Activated naive CD4-positive, alpha-beta T cell treated with anti-CD3 and anti-CD28 coated beads for 36 hours (primary cell): ENCODE measurements at regions not wholly inside any gene's neighbourhood (a gene's known extent, or its start where the extent isn't known, plus 50 kb on each side); places are given as distances from the start of the nearest gene placed in this dataset.
"Not testable (repeated sequence)": the region's sequence is repeated elsewhere in the genome, so short reads cannot be mapped to it uniquely, and the experiment has no call there.

Experiments used
- CTCF ChIA-PET: fragments of 350-600 bp; sonication (Branson Sonifier 250); formaldehyde crosslinking; loops from one replicate; lab custom pipeline; 2021; ENCODE audit warnings: antibody characterized with exemption; lab: Charles Lee
- DNase-seq: peaks from one replicate; pipeline ENCODE4 v3.0.0-alpha.2; 2020
- H3K27ac Mint-ChIP-seq: one replicate; pipeline ENCODE4 v1.8.0; 2021; ENCODE audit warnings: mild to moderate bottlenecking, mixed read lengths
- H3K27me3 Mint-ChIP-seq: one replicate; pipeline ENCODE4 v1.8.0; 2021; ENCODE audit warnings: low read depth, mixed read lengths
- H3K36me3 Mint-ChIP-seq: one replicate; pipeline ENCODE4 v1.8.0; 2021; ENCODE audit warnings: low read depth, mixed read lengths
- H3K4me1 Mint-ChIP-seq: one replicate; pipeline ENCODE4 v1.8.0; 2021; ENCODE audit warnings: low read depth, mixed read lengths
- H3K4me3 Mint-ChIP-seq: one replicate; pipeline ENCODE4 v1.8.0; 2021; ENCODE audit warnings: mild to moderate bottlenecking, moderate library complexity, mixed read lengths
- H3K9me3 Mint-ChIP-seq: one replicate; pipeline ENCODE4 v1.8.0; 2021; ENCODE audit warnings: mixed read lengths
- intact Hi-C: fragments of 100-400 bp; cut with micrococcal nuclease; formaldehyde crosslinking; loops from one replicate; pipeline ENCODE4 v1.15.1; 2023

DNA sequence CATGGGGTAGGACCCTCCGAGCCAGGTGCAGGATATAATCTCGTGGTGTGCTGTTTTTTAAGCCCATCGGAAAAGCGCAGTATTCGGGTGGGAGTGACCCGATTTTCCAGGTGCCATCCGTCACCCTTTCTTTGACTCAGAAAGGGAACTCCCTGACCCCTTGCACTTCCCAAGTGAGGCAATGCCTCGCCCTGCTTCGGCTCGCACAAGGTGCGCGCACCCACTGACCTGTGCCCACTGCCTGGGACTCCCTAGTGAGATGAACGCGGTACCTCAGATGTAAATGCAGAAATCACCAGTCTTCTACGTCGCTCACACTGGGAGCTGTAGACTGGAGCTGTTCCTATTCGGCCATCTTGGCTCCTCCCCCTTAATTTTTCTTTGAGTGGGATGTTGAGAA is 382.9 kb upstream of the ISX start:
- H3K27ac Mint-ChIP-seq, CTCF ChIA-PET, H3K4me1 Mint-ChIP-seq, intact Hi-C loops, H3K27me3 Mint-ChIP-seq, H3K4me3 Mint-ChIP-seq, H3K36me3 Mint-ChIP-seq, H3K9me3 Mint-ChIP-seq, DNase-seq: not testable (repeated sequence)

- H3K9me3 Mint-ChIP-seq, H3K36me3 Mint-ChIP-seq, H3K4me1 Mint-ChIP-seq, H3K27me3 Mint-ChIP-seq, DNase-seq, H3K27ac Mint-ChIP-seq, H3K4me3 Mint-ChIP-seq, intact Hi-C loops, CTCF ChIA-PET: not testable (repeated sequence)
These were observed 381.7 kb upstream of the ISX start for GRCh38 chr22:34684278-34684677.

GRCh38 chr22:34687116-34687515 is 378.8 kb upstream of the ISX start:
- Mint-ChIP-seq H3K4me1 (no peaks in the 10 kb centered on the region), H3K27me3 (peaks cover 2% of the 10 kb centered on the region), H3K9me3 (no peaks in the 10 kb centered on the region), H3K36me3 (no peaks in the 10 kb centered on the region), H3K4me3 (no peak overlapping the region), H3K27ac (no peak overlapping the region)
- CTCF ChIA-PET = no interaction called here
- DNase-seq = no peak
- intact Hi-C loops = no loop called here

GRCh38 chr22:34688825-34689224 is 377.1 kb upstream of the ISX start:
- Mint-ChIP-seq H3K4me3 (no peak overlapping the region), H3K27me3 (peaks cover 2% of the 10 kb centered on the region), H3K36me3 (no peaks in the 10 kb centered on the region), H3K4me1 (no peaks in the 10 kb centered on the region), H3K27ac (no peak overlapping the region), H3K9me3 (no peaks in the 10 kb centered on the region)
- intact Hi-C loops = no loop called here
- no peak for DNase-seq
- CTCF ChIA-PET = no interaction called here

- Mint-ChIP-seq H3K27me3 (peaks cover 4% of the 10 kb centered on the region), H3K4me1 (no peaks in the 10 kb centered on the region), H3K27ac (no peak overlapping the region), H3K4me3 (no peak overlapping the region), H3K36me3 (no peaks in the 10 kb centered on the region), H3K9me3 (no peaks in the 10 kb centered on the region)
- CTCF ChIA-PET = no interaction called here
- no peak for DNase-seq
- intact Hi-C loops = no loop called here
These were observed 369.4 kb upstream of the ISX start for GRCh38 chr22:34696557-34696956.

- Mint-ChIP-seq H3K4me3 (no peak overlapping the region), H3K36me3 (no peaks in the 10 kb centered on the region), H3K4me1 (no peaks in the 10 kb centered on the region), H3K27ac (no peak overlapping the region), H3K9me3 (no peaks in the 10 kb centered on the region), H3K27me3 (peaks cover 8% of the 10 kb centered on the region)
- DNase-seq = no peak
- CTCF ChIA-PET = no interaction called here
- intact Hi-C loops = no loop called here
These were observed 363.7 kb upstream of the ISX start for GRCh38 chr22:34702279-34702678.

DNA sequence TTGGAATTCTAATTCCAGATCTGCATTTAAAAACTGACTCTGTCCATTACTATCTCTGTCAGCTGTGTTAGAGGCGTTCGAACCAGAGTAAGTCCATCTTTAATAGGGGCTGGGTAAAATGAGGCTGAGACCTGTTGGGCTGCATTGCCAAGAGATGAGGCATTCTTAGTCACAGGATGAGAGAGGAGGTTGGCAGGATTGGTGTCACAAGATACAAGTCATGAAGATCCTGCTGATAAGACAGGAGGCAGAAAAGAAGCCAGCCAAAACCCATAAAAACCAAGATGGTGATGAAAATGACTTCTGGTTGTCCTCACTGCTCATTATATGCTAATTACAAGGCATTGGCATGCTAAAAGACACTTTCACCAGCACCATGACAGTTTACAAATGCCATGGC is 356.3 kb upstream of the ISX start:
- Mint-ChIP-seq H3K27ac (no peak overlapping the region), H3K9me3 (no peaks in the 10 kb centered on the region), H3K36me3 (no peaks in the 10 kb centered on the region), H3K27me3 (peaks cover 8% of the 10 kb centered on the region), H3K4me3 (no peak overlapping the region), H3K4me1 (no peaks in the 10 kb centered on the region)
- CTCF ChIA-PET = no interaction called here
- intact Hi-C loops = no loop called here
- no peak for DNase-seq

DNA sequence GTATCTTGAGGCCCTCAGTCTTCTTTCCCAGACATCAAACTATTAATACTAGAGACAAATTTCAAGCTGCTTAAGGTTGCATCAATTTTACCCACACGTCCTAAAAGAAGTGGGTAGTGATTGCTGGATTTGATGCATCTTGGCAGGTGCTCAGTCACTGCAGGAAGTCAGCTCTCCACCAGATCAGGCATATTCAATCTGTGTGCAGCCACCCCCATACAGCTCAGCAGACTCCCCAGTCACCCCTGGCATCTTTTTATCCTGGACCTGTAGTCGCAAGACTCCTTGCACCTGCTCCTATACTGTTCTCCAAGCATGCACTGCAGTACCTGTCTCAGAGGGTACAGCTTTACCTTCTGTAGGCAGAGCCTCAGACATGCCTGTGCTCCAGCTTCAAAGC is 343.1 kb upstream of the ISX start:
- CTCF ChIA-PET = no interaction called here
- DNase-seq = no peak
- Mint-ChIP-seq H3K27ac (no peak overlapping the region), H3K4me1 (no peaks in the 10 kb centered on the region), H3K27me3 (peaks cover 3% of the 10 kb centered on the region), H3K9me3 (peaks cover 12% of the 10 kb centered on the region), H3K36me3 (no peaks in the 10 kb centered on the region), H3K4me3 (no peak overlapping the region)
- intact Hi-C loops = no loop called here

- Mint-ChIP-seq H3K4me1 (no peaks in the 10 kb centered on the region), H3K27ac (no peak overlapping the region), H3K36me3 (no peaks in the 10 kb centered on the region), H3K4me3 (no peak overlapping the region), H3K9me3 (peaks cover 3% of the 10 kb centered on the region), H3K27me3 (no peaks in the 10 kb centered on the region)
- intact Hi-C loops = no loop called here
- no peak for DNase-seq
- CTCF ChIA-PET = no interaction called here
These were observed 329.9 kb upstream of the ISX start for GRCh38 chr22:34736081-34736480.

DNA sequence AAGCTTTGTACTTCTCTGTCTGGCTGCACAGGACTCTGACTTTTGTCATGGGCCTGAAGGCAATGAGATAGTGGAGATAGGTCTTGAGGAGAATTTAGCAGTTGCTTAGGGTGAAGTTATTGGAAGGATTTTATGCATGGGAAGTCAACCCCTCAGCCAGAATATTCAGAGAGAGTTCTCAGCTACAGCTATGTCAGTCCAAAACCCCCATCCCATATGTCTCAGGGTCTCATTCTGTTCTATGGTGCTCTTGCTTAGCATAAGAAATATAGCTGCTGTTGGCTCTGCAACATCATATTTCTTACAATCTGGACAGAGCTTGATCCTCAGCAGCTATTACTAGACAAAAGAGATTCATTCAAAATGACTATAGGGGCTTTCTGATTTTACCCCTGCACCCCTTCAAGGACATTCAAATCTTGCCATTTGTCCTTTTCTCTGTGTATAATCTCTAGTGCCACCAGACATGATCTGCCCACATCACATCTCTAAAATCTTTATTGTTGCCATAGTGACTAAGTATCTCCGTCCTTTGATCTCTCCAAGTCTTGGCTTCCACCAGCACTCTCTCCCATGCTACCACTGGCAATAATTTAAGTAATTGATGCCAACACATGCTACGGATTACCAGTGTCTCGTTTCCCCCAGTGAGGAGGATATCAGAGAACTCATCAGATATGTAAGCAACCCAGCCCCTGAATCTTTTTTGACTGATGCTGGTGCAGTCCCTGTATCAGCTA is 327.1 kb upstream of the ISX start:
- no peaks in the 10 kb centered on the region for H3K36me3 Mint-ChIP-seq
- H3K27me3 Mint-ChIP-seq = no peaks in the 10 kb centered on the region
- CTCF ChIA-PET = no interaction called here
- no peak for DNase-seq
- H3K27ac Mint-ChIP-seq = no peak overlapping the region
- peaks cover 2% of the 10 kb centered on the region for H3K9me3 Mint-ChIP-seq
- intact Hi-C loops = no loop called here
- no peaks in the 10 kb centered on the region for H3K4me1 Mint-ChIP-seq
- no peak overlapping the region for H3K4me3 Mint-ChIP-seq

- DNase-seq = no peak
- Mint-ChIP-seq H3K9me3 (no peaks in the 10 kb centered on the region), H3K27me3 (no peaks in the 10 kb centered on the region), H3K36me3 (no peaks in the 10 kb centered on the region), H3K4me3 (no peak overlapping the region), H3K4me1 (no peaks in the 10 kb centered on the region), H3K27ac (no peak overlapping the region)
- intact Hi-C loops = no loop called here
- CTCF ChIA-PET = no interaction called here
These were observed 322.7 kb upstream of the ISX start for GRCh38 chr22:34743110-34743751.

- Mint-ChIP-seq H3K27ac (peak overlapping the region; percentile 5), H3K4me3 (no peak overlapping the region), H3K36me3 (no peaks in the 10 kb centered on the region), H3K9me3 (no peaks in the 10 kb centered on the region), H3K4me1 (no peaks in the 10 kb centered on the region), H3K27me3 (peaks cover 21% of the 10 kb centered on the region)
- CTCF ChIA-PET = no interaction called here
- intact Hi-C loops = no loop called here
- no peak for DNase-seq
These were observed 305.5 kb upstream of the ISX start for GRCh38 chr22:34760276-34761008.

GRCh38 chr22:34761111-34761510 is 304.8 kb upstream of the ISX start:
- DNase-seq = no peak
- Mint-ChIP-seq H3K4me3 (no peak overlapping the region), H3K4me1 (no peaks in the 10 kb centered on the region), H3K36me3 (no peaks in the 10 kb centered on the region), H3K27ac (no peak overlapping the region), H3K27me3 (peaks cover 20% of the 10 kb centered on the region), H3K9me3 (no peaks in the 10 kb centered on the region)
- intact Hi-C loops = no loop called here
- CTCF ChIA-PET = no interaction called here
